ENCODE measurements at regions not wholly inside any gene's neighbourhood (a gene's known extent, or its start where the extent isn't known, plus 50 kb on each side); places are given as distances from the start of the nearest gene placed in this dataset.

- Histone ChIP-seq H3K36me3 (ENCODE audit: insufficient read depth, low read length) (no peaks in the 10 kb centered on the region), H4K20me1 (ENCODE audit: insufficient read depth, low read length) (no peaks in the 10 kb centered on the region), H3K9ac (ENCODE audit: low read depth, low read length) (no peak overlapping the region), H3K27me3 (ENCODE audit: insufficient read depth, low read length, poor library complexity) (no peaks in the 10 kb centered on the region), H3K79me2 (ENCODE audit: insufficient read depth, low read length) (no peaks in the 10 kb centered on the region), H3K4me1 (ENCODE audit: insufficient read depth, low read length) (no peaks in the 10 kb centered on the region), H2AFZ (ENCODE audit: low read depth, low read length) (no peak overlapping the region), H3K27ac (ENCODE audit: low read length) (no peak overlapping the region), H3K9me3 (ENCODE audit: insufficient read depth, low read length, severe bottlenecking) (no peaks in the 10 kb centered on the region), H3K4me2 (ENCODE audit: insufficient read depth, low read length) (no peak overlapping the region), H3K4me3 (ENCODE audit: low read depth in 1 of 2, low read length in 2 of 2) (no peak overlapping the region)
- TF ChIP-seq CTCF (IDR thresholded peaks at IDR 0.05; ENCODE audit: borderline replicate concordance, extremely low read depth, low read length, poor library complexity, severe bottlenecking) (no peak), EZH2 (IDR thresholded peaks at IDR 0.05; ENCODE audit: borderline replicate concordance, low read depth, low read length, severe bottlenecking) (no peak)
- ATAC-seq (ENCODE audit: insufficient read depth, low read depth) (no peak), DNase-seq (no peak)
Observed at GRCh38 chr4:100287534-100287933, 97.3 kb upstream of the DDIT4L start.

GRCh38 chr4:100286636-100287035 lies 96.4 kb upstream of the DDIT4L start:
- H3K27me3 ChIP-seq (ENCODE audit: insufficient read depth, low read length, poor library complexity) = no peaks in the 10 kb centered on the region
- no peaks in the 10 kb centered on the region for H4K20me1 ChIP-seq (ENCODE audit: insufficient read depth, low read length)
- ATAC-seq (ENCODE audit: insufficient read depth, low read depth) (no peak), DNase-seq (no peak)
- no peak overlapping the region for H3K9ac ChIP-seq (ENCODE audit: low read depth, low read length)
- H3K36me3 ChIP-seq (ENCODE audit: insufficient read depth, low read length) = no peaks in the 10 kb centered on the region
- no peak overlapping the region for H3K27ac ChIP-seq (ENCODE audit: low read length)
- TF ChIP-seq CTCF (IDR thresholded peaks at IDR 0.05; ENCODE audit: borderline replicate concordance, extremely low read depth, low read length, poor library complexity, severe bottlenecking) (no peak), EZH2 (IDR thresholded peaks at IDR 0.05; ENCODE audit: borderline replicate concordance, low read depth, low read length, severe bottlenecking) (no peak)
- H2AFZ ChIP-seq (ENCODE audit: low read depth, low read length) = no peak overlapping the region
- no peak overlapping the region for H3K4me2 ChIP-seq (ENCODE audit: insufficient read depth, low read length)
- no peaks in the 10 kb centered on the region for H3K9me3 ChIP-seq (ENCODE audit: insufficient read depth, low read length, severe bottlenecking)
- no peaks in the 10 kb centered on the region for H3K4me1 ChIP-seq (ENCODE audit: insufficient read depth, low read length)
- H3K79me2 ChIP-seq (ENCODE audit: insufficient read depth, low read length) = no peaks in the 10 kb centered on the region
- H3K4me3 ChIP-seq (ENCODE audit: low read depth in 1 of 2, low read length in 2 of 2) = no peak overlapping the region

- Histone ChIP-seq H3K4me3 (ENCODE audit: low read depth in 1 of 2, low read length in 2 of 2) (no peak overlapping the region), H3K9ac (ENCODE audit: low read depth, low read length) (no peak overlapping the region), H3K4me2 (ENCODE audit: insufficient read depth, low read length) (no peak overlapping the region), H4K20me1 (ENCODE audit: insufficient read depth, low read length) (no peaks in the 10 kb centered on the region), H3K27ac (ENCODE audit: low read length) (no peak overlapping the region), H3K36me3 (ENCODE audit: insufficient read depth, low read length) (no peaks in the 10 kb centered on the region), H3K27me3 (ENCODE audit: insufficient read depth, low read length, poor library complexity) (no peaks in the 10 kb centered on the region), H3K9me3 (ENCODE audit: insufficient read depth, low read length, severe bottlenecking) (no peaks in the 10 kb centered on the region), H3K79me2 (ENCODE audit: insufficient read depth, low read length) (no peaks in the 10 kb centered on the region), H3K4me1 (ENCODE audit: insufficient read depth, low read length) (no peaks in the 10 kb centered on the region), H2AFZ (ENCODE audit: low read depth, low read length) (no peak overlapping the region)
- DNase-seq = no peak
- TF ChIP-seq EZH2 (IDR thresholded peaks at IDR 0.05; ENCODE audit: borderline replicate concordance, low read depth, low read length, severe bottlenecking) = no peak
- TF ChIP-seq CTCF (IDR thresholded peaks at IDR 0.05; ENCODE audit: borderline replicate concordance, extremely low read depth, low read length, poor library complexity, severe bottlenecking) = no peak
- ATAC-seq (ENCODE audit: insufficient read depth, low read depth) = no peak
Observed at GRCh38 chr4:100285121-100285520, 94.9 kb upstream of the DDIT4L start.
